HG03135 (cell line): ENCODE measurements at regions not wholly inside any gene's neighbourhood (a gene's known extent, or its start where the extent isn't known, plus 50 kb on each side); places are given as distances from the start of the nearest gene placed in this dataset.
"Not testable (repeated sequence)": the region's sequence is repeated elsewhere in the genome, so short reads cannot be mapped to it uniquely, and the experiment has no call there.

ENCODE experiments used
- ATAC-seq: cut with Tn5 transposase; IDR thresholded peaks from one replicate; pipeline ENCODE4 v1.9.1; 2021; ENCODE audit warnings: mild to moderate bottlenecking, moderate library complexity; ENCODE audit not compliant: unreplicated experiment

DNA sequence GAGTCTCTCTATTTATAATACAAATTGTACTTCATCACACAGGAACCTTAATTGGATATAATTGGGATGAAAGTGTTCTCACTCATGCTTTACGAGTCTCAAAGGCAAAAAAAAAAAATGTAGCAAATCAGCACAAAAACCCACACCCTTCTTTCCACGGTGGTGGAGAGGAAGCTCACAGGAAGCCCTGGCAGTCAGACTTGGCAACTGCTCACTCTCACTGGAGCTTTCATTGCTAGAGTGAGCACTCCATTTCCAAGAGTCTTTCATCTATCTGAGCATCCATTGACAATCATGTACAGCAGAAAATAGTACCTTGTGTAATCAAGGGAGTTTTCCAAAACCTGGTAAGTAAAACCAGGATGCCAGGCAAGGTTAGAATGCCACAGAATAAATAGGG, 2159.4 kb upstream of the AGA start:
- no peak for ATAC-seq

DNA sequence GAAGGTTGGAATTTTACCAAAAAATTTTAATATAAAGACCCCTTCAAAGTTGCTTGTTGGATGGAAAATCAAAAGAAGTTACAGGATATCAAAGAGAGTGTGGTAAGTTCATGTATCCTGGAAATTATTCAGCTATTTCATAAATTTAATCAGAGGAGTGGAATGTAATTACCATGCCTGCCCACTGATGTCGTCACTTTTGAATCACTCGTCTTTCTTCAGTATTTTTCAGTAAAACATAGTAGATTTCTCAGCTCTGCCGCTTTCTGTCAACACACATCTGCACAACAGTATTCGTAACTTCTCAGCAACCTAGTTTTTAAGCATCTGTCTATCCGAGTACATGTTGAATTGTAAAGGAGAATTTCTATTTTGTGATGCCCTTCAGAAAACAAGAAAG, 2163.0 kb upstream of the AGA start:
- ATAC-seq, result no peak

DNA sequence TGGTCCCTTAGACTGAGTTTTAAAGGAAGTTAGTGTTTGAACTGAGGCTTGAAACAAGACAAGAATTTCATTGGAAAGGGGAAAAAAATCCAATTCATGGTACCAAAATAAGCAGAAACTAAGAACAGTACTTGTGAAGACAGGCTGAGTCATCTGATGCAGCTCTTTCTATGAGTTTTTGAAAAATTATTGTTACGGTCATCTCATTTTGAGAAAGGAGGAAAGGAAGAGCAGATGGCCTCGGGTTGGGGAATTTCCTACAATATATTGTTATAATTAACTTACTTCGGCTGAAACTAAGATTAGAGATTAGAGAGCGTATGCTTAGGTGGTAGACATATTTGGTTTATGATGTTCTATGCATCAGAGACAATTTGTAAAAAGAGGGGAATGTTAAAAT, 2164.8 kb upstream of the AGA start:
- ATAC-seq, result no peak

DNA sequence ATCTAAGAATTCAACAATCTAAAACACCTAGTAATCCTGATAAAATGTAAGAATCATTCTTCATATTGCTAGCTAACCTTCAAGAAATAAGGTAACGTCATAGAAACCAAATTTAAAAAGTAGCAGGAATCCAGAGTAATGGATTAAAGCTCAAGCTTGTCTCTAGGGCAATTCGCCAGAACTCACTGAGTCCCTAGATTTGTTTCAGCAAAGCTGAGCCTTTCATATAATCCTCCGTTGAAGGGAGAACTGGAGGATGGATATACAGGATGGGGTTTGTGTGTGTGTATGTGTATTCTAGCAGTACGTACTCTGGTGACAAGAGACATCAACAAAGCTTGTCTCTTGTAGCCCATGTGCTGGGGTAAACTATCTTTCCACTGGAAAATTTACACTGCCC, 2173.5 kb upstream of the AGA start:
- no peak for ATAC-seq

DNA sequence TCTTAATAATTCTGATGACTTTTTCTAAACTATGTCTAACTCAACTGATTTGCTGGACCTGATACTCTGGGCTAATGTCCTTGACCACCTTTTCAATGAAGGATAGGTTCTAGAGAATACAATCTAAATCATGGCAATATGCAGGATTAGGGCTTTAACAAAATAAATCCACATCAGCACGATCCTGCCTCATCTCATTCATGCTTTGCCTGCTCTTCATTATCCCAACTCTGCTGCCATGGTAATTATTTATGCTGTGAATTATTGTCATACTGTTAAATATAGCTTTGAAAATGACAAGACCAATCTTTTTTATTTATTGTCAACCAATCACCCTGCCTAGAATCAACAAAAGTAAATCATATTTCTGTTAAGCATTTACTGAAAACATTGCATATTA, 2176.7 kb upstream of the AGA start:
- ATAC-seq, result no peak

DNA sequence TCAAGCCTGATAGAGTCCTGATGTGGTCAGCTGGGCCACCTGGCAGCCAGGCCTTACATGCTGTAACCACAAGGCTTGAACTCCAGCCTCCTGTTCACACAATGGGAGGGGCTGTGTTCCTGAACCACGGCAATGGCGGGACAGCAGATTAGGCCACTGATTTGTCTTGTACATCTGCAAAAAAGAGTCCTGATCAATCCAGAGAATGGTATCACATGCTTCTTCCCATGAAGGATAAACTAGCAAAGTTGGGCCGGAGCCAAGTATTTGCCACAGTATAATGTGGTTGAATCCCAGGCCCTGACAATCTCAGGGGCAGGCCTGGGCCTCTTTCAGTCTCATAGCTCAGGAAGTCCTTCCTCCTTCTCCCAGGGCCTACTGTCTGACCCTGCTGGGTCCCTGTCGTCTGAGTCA, 2182.5 kb upstream of the AGA start:
- ATAC-seq, result no peak

DNA sequence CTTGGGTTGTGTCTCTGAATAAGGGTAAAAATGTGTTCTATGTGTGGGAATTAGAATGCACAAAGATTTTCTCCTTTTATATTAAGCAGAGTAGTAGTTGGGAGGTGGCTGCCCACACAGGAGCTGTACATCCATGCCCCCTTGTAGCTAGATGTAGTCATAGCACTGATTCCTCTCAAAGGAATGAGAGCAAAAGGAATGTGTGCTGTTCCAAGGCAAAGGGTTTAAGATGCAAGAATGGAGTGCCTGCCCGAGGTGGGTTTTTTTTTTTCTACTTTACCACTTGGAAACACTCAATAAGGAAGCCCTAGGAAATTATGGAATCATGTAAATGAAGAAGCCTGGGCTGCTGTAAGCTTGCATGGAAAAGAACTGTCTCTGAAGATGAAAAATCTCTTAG, 2183.2 kb upstream of the AGA start:
- no peak for ATAC-seq

DNA sequence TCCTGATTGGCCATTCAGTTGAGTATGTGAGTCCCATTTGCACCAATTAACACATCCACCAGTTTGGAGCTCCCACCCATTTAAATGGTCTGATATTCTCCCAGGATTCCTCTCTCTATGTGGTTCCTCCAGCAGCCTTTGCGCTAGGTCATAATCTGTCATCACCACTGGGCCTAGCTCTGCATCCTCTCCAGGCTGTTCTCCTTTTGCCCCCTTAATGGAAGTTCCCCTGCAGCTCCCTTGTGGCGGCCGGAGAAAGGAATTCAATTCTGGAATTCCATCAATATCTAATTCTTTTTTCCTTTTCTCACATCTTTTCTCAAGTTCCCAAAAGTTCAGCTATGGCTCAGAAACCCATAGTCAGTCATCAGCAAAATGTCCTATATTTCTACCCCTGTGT, 2184.4 kb upstream of the AGA start:
- no peak for ATAC-seq

DNA sequence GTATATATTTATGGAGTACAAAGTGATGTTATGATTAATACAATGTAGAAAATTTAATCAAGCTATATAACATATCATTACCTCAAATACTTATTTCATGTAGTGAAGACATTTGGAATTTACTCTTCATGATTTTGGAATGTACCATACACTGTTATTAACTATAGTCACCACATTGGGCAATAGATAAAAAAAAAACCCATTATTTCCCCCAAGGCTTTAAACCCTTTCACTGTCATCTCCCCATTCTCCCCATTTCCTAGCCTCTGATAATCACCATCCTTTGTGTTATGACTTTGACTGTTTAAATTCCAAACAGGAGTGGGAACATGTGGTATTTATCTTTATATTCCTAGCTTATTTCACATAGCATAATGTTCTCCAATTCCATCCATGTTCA, 2189.1 kb upstream of the AGA start:
- ATAC-seq, result no peak

DNA sequence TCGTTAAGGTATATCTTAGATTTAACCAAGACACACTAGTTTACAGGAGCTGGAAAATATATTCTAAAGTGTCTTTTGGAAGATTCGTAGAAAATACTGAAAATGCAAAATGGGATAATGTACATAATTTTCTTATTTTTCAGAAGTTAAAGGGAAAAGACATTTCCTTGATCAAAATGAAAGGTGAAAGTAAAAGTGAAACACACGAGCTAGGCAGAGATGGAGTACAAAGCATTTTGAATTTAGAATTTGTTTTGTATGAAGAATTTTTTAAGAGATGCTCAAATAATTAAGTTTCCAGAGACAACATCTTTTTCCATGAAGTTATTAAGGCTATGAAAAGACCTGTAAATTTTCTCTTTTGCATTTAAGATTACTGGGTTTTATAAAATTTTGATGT, 2192.6 kb upstream of the AGA start:
- ATAC-seq, result no peak

DNA sequence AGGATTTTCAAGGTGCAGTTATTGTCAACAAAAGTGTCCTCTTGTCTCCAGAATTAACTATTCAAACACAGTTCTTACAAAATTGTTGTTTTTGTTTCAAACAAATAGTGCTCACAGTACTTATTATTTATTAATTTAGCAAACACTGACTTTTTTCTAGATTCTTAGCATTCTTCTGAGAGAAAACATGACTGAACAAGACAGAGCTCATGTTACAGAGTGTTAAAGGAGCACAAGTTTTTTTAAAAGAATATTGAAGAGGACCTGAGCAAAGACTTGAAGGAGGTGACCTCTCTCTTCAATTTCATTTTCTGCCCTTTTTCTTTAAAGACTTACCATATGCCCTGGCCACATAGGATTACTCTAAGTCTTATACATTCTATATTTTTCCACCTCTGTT, 2220.3 kb upstream of the AGA start:
- no peak for ATAC-seq

DNA sequence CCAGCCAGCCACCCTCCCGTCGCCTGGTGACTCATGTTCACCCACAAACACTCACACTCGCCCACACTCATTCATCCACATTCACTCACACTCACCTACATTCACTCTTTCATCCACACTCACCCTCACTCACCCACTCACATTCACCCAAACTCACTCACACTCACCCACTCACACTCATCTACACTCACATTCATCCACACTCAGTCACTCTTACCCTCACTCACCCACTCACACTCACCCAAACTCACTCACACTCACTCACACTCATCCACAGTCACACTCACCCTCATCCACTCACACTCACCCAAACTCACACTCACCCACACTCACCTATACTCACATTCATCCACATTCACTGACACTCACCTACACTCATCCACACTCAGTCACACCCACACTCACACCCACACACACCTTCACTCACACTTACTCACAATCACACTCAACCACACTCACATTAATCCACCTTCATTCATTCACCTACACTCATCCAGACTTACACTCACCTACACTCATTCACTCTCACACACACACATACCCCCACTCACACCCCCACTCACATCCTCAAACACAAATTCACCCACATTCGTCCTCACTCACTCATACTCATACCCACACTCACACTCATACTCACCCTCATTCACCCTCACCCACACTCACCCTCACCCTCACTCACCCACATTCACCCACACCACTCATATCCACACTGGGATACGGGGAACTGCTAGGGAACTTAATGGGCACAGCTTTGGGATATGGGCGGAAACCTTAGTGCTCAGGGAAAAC, 2221.6 kb upstream of the AGA start:
- no peak for ATAC-seq

DNA sequence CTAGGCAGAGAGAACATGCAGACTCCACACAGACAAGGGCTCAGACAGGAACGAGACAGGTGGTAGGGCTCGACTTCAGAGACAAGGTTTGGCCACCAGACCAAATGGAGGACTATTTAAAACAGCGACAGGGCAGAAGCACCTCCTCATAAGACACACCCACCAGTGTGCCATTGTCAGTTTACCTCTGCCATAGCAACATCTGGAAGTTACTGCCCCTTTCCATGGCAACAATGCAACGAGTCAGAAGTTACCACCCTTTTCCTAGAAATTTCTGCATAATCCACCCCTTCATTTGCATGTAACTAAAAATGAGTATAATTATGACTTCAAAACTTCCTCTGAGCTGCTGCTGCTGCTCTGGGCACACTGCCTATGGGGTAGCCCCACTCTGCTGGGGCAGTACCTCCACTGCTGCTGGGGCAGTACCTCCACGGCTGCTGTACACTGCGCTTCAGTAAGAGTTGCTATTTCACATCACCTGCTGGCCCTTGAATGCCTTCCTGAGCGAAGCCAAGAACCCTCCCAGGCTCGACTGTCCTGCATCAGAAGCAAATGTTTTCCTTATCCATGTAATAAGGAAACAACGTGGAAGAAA, 2222.3 kb upstream of the AGA start:
- ATAC-seq, result no peak

DNA sequence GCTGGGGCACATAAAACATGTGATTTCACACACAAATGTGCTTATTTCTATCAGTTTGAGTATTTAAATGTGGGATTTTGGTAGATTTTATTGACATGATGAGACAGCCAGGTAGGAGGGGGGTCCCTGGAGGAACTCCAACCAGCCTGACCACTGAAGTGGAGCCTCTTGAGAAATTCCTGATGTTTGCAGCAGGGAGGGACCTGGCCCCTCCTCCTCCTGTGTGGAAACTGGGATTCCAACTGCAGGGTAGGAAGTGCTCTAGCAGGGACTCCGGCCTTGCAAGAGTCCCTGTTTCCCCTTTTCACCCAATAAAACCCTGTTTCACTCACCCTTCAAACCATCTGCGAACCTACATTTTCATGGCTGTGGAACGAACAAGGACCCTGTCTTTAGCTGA, 2224.0 kb upstream of the AGA start:
- no peak for ATAC-seq

DNA sequence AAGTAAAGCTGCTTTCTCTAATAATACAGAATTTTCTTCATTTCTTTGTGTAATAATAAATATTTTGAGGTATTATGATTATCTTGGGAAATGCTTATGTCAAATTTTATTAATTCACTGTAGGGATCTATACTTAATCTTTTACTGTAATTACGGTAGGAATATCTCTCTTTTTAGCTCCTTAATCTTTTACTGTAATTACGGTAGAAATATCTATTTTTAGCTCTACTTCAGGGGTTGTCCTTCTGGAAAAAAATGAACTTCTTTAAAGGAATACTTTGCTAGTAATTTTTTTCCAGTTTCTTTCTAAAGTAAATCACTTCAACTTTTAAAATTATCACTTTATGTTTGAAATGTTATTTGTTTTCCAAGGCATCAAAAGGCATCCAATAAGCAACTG, 2229.4 kb upstream of the AGA start:
- no peak for ATAC-seq

DNA sequence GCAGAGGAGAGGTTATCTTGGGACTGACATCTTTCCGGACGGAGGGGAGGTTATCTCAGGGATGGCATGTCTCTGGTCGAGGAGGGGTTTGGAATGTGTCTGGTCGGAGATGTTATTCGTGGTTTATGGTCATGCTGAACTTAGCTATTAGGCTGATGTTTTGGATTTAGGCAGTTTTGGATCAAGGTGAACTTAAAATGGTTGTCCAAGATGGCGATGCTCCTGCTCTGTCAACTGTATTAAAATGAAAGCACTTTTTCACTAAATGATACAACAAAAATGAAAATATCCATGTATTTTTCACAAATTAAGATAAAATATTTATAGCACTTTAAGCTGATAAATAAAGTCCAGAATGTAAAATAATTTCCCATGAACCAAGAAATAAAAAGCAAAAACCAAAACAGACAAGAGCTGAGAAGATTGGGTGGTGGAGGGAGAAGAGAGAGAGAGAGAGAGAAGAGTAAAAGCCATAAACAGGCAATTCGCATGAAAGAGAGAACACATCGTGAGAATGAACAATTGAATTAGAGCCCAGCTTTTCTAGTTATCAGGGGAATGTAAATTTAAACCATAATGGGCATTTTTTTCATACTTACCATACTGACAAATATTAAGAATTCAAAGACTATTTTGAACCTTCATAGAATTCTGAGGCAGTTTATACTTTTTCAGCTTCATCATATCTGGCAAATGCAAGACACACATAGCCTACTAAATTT, 2236.0 kb upstream of the AGA start:
- no peak for ATAC-seq

DNA sequence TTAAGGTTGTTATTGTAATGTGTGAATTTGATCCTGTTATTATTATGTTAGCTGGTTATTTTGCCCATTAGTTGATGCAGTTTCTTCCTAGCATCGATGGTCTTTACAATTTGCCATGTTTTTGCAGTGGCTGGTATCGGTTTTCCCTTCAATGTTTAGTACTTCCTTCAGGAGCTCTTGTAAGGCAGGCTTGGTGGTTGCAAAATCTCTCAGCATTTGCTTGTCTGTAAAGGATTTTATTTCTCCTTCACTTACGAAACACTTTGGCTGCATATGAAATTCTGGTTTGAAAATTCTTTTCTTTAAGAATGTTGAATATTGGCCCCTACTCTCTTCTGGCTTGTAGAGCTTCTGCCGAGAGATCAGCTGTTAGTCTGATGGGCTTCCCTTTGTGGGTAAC, 2241.4 kb upstream of the AGA start:
- not testable (repeated sequence) for ATAC-seq

DNA sequence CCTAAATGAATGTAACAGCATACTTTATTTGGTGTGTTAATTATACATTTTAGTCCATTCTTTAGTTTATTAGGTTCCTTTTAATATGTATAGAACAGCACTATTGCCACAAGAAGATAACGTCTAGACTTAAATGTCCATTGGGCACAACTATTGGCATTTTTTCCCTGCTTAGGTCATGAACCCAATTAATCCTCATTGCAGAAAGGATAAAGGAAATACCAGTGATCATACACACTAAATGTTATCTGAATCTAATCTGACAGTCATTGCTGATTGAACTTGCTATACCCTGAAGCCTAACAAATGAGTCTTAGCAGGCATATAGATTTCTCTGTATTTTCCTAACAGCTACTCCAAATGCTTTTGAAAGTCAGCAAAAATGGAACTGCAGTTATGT, 2250.0 kb upstream of the AGA start:
- ATAC-seq, result no peak

DNA sequence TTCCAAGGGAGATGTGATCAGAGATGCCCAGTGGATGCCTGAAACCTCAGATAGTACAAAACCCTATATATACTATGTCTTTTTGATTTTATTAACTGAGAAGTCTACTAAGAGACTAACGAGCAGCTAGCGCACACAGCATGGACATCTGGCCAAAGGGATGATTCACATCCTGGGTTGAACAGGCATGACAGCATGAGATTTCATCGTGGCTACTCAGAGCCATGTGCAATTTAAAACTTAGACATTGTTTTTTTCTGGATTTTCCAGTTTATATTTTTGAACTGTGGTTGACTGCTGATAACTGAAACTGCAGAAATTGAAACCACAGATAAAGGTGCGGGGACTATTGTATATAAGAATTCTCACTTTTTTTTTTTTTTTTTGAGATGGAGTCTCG, 2252.9 kb upstream of the AGA start:
- ATAC-seq, result no peak

DNA sequence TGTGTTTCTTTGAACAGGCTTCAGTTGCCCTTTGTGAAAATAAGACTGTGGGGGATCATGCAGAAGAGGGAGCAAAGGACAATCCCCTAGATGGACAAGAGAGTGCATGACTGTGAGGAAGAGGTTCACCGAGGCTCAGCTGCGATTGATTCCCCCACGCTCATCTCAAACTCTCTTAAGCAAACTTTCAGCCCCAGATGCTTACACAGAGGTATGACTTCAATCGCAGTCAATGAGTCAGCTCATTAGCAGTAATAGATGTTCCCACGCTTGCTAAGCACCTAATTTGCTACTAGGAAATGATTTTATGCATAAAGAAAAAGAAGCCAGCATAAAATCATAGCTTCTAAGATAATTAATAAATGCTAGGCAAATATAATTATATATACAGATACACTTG, 2256.1 kb upstream of the AGA start:
- no peak for ATAC-seq

DNA sequence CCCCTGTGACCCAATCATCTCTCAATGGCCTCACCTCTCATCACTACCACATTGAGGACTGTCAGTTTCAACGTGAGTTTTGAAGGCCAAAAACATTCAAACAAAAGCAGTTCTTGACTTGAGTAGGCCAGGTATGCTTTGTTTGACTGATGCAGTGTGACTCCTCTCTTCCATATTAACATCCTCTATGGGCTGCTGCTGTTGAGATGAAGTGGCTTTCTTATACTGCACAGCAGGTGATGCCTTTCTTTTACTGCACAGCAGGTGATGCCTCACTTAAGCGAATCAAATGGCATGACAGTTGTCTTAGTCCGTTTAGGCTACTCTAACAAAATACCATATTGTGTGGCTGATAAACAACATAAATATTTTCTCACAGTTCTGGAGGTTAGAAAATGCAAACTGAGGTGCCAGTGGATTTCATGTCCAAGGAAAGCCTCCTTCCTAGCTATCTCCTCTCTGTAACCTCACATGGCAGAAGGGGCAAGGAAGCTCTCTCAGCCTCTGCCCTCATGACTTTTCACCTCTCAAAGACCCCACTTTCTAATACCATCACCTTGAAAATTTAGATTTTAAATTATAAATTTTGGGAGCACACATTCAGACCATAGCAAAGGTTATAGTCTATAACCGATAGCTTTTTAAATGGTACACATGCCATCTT, 2267.9 kb upstream of the AGA start:
- no peak for ATAC-seq
